K562 (cell line): ENCODE measurements at regions not wholly inside any gene's neighbourhood (a gene's known extent, or its start where the extent isn't known, plus 50 kb on each side); places are given as distances from the start of the nearest gene placed in this dataset.
A peak's percentile ranks its signal among the peaks of the same experiment; 100 is the strongest.

ENCODE experiments used
- CTCF ChIP-seq, 3 experiments: IDR thresholded peaks in 2 of 3; conservative IDR thresholded peaks in 1 of 3; 2 replicates each; pipeline ENCODE4 v1.5.1; 2011 to 2012; ENCODE audit warnings: low read length in 3 of 3, mild to moderate bottlenecking in 3 of 3, control low read depth in 2 of 3, improper control_type of control experiment in 1 of 3, inconsistent platforms in 1 of 3, low read depth in 1 of 3, mixed read lengths in 1 of 3, moderate library complexity in 1 of 3; ENCODE audit not compliant: insufficient read depth in 2 of 3
- ETS2 ChIP-seq: IDR thresholded peaks from 2 replicates; pipeline ENCODE4 v1.6.1; 2016; ENCODE audit warnings: borderline replicate concordance, missing genetic modification characterization, mild to moderate bottlenecking, moderate library complexity, missing compliant biosample characterization; ENCODE audit not compliant: poor library complexity, severe bottlenecking
- RAD21 ChIP-seq, 2 experiments: fragments of 250-450 bp in 1 of 2; fragments of 450-650 bp in 1 of 2; sonication (Bioruptor Pico) in 1 of 2; formaldehyde crosslinking in 1 of 2; IDR thresholded peaks in 1 of 2; conservative IDR thresholded peaks in 1 of 2; 2 replicates each; pipeline versions ENCODE4 v1.4.0 to v1.8.0; 2020 to 2022; ENCODE audit warnings: mild to moderate bottlenecking in 2 of 2, moderate library complexity in 1 of 2
- SMC3 ChIP-seq: conservative IDR thresholded peaks from 2 replicates; pipeline ENCODE4 v1.6.1; 2011; ENCODE audit warnings: low read depth, low read length, improper control_type of control experiment; ENCODE audit not compliant: insufficient read depth

- TF ChIP-seq CTCF (IDR thresholded peaks at IDR 0.05 in 2 of 3, conservative IDR thresholded peaks at IDR 0.05 in 1 of 3; ENCODE audit: insufficient read depth in 2 of 3, low read depth in 1 of 3, low read length in 3 of 3) (peak; percentile 27 to 64 (median 61); a peak in 5 of 6 replicates), RAD21 (CRISPR knock-in tag; conservative IDR thresholded peaks at IDR 0.05 in 1 of 2, IDR thresholded peaks at IDR 0.05 in 1 of 2) (peak; percentile 44 to 77; a peak in 2 of 4 replicates), SMC3 (peak; percentile 44), ETS2 (tag) (no peak)
These were observed 292.5 kb downstream of the PARP8 start (continued) for GRCh38 chr5:50958852-50959457.
